Gastroesophageal sphincter (tissue), 3 donors: ENCODE measurements at regions not wholly inside any gene's neighbourhood (a gene's known extent, or its start where the extent isn't known, plus 50 kb on each side); places are given as distances from the start of the nearest gene placed in this dataset.

Experiments
- CTCF ChIP-seq, 4 experiments: fragments of 200-600 bp in 2 of 4; fragments of 450-650 bp in 2 of 4; sonication (generic) in 1 of 4; IDR thresholded peaks; one replicate each; pipeline ENCODE4 v1.5.1; 2017 to 2019; ENCODE audit warnings: antibody characterized with exemption in 4 of 4, mild to moderate bottlenecking in 2 of 4, moderate library complexity in 2 of 4
- EP300 ChIP-seq: sonication (generic); formaldehyde crosslinking; IDR thresholded peaks from one replicate; pipeline ENCODE4 v1.6.1; 2017; ENCODE audit warnings: antibody characterized with exemption, mild to moderate bottlenecking
- POLR2A ChIP-seq, 2 donors: fragments of 450-650 bp; IDR thresholded peaks; one replicate each; pipeline ENCODE4 v1.6.1; 2017; ENCODE audit warnings: antibody characterized with exemption in 2 of 2, mild to moderate bottlenecking in 2 of 2, moderate library complexity in 1 of 2
- POLR2AphosphoS5 ChIP-seq: sonication (generic); formaldehyde crosslinking; IDR thresholded peaks from one replicate; pipeline ENCODE4 v1.6.1; 2017; ENCODE audit warnings: antibody characterized with exemption

GRCh38 chrX:39714471-39714870, 383.3 kb downstream of the BCOR start:
- TF ChIP-seq CTCF (IDR thresholded peaks at IDR 0.05) (no peak), POLR2A (IDR thresholded peaks at IDR 0.05) (no peak), POLR2AphosphoS5 (no peak), EP300 (no peak)
